CD8-positive, alpha-beta memory T cell (primary cell): ENCODE measurements at regions not wholly inside any gene's neighbourhood (a gene's known extent, or its start where the extent isn't known, plus 50 kb on each side); places are given as distances from the start of the nearest gene placed in this dataset.

Experiments
- CTCF ChIA-PET: fragments of 350-600 bp; sonication (Branson Sonifier 250); formaldehyde crosslinking; loops from one replicate; lab custom pipeline; 2021; ENCODE audit warnings: antibody characterized with exemption; lab: Charles Lee
- POLR2A ChIA-PET: fragments of 350-600 bp; sonication (Branson Sonifier 250); formaldehyde crosslinking; loops from one replicate; lab custom pipeline; 2021; ENCODE audit warnings: antibody characterized with exemption; lab: Charles Lee
- DNase-seq, 5 donors: peaks; one replicate each; pipeline versions ENCODE4 v3.0.0 to v3.0.0-alpha.2; 2020 to 2022; ENCODE audit warnings: mixed read lengths in 1 of 5
- H3K27ac ChIP-seq: one replicate; pipeline ENCODE4 v1.7.0; 2013; ENCODE audit warnings: low read depth, mild to moderate bottlenecking, low read length, moderate library complexity
- H3K27me3 ChIP-seq: 2 replicates; pipeline ENCODE4 v1.7.0; 2013; ENCODE audit warnings: low read length, mild to moderate bottlenecking; ENCODE audit not compliant: insufficient read depth, poor library complexity, severe bottlenecking
- H3K36me3 ChIP-seq: 2 replicates; pipeline ENCODE4 v1.7.0; 2013; ENCODE audit warnings: mild to moderate bottlenecking, low read length, moderate library complexity; ENCODE audit not compliant: insufficient read depth
- H3K4me1 ChIP-seq: 2 replicates; pipeline ENCODE4 v1.7.0; 2013; ENCODE audit warnings: mild to moderate bottlenecking, low read length, moderate library complexity; ENCODE audit not compliant: insufficient read depth
- H3K4me3 ChIP-seq: 2 replicates; pipeline ENCODE4 v1.7.0; 2013; ENCODE audit warnings: mild to moderate bottlenecking, low read length
- H3K9me3 ChIP-seq: 2 replicates; pipeline ENCODE4 v1.7.0; 2013; ENCODE audit warnings: mild to moderate bottlenecking, low read length
- H3K27ac Mint-ChIP-seq, 8 donors: one replicate each; pipeline ENCODE4 v1.8.0; 2020 to 2021; ENCODE audit warnings: mixed read lengths in 8 of 8, mild to moderate bottlenecking in 6 of 8, inconsistent platforms in 3 of 8, moderate library complexity in 3 of 8
- H3K27me3 Mint-ChIP-seq, 2 donors: one replicate each; pipeline ENCODE4 v1.8.0; 2020 to 2021; ENCODE audit warnings: mixed read lengths in 2 of 2, mild to moderate bottlenecking in 1 of 2, moderate library complexity in 1 of 2
- H3K36me3 Mint-ChIP-seq, 3 donors: one replicate each; pipeline ENCODE4 v1.8.0; 2020 to 2021; ENCODE audit warnings: mixed read lengths in 3 of 3, inconsistent platforms in 1 of 3, mild to moderate bottlenecking in 1 of 3
- H3K4me1 Mint-ChIP-seq, 3 donors: one replicate each; pipeline ENCODE4 v1.8.0; 2020 to 2021; ENCODE audit warnings: mixed read lengths in 3 of 3, inconsistent platforms in 1 of 3, mild to moderate bottlenecking in 1 of 3
- H3K4me3 Mint-ChIP-seq, 7 donors: one replicate each; pipeline ENCODE4 v1.8.0; 2020 to 2021; ENCODE audit warnings: mixed read lengths in 7 of 7, mild to moderate bottlenecking in 6 of 7, moderate library complexity in 4 of 7, inconsistent platforms in 2 of 7
- H3K9me3 Mint-ChIP-seq, 5 donors: one replicate each; pipeline ENCODE4 v1.8.0; 2020 to 2022; ENCODE audit warnings: mixed read lengths in 5 of 5, mild to moderate bottlenecking in 3 of 5, moderate library complexity in 2 of 5, inconsistent platforms in 1 of 5

DNA sequence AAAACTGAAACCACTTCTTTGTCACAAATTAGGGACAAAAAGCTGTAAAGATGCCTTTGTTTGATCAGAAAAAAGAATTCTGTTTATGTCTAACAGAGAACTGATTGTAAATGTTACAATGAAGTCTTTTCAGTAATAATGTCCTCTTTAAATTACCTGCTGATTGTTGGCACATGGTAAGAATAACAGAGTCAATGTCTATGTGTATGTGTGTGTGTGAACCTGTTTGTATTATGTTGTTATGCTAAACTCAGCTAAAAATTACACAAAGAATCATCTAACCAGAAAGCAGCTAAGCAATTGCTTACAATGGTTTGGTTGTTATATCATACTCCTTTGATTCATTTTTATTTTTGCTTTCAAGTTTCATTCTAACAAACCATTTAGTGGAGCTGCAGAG lies 159.1 kb upstream of the PDZRN3 start:
- Mint-ChIP-seq H3K27me3 (peaks cover 0 to 3% of the 10 kb centered on the region in 2 donors), H3K4me3 (no peak overlapping the region), H3K27ac (no peak overlapping the region), H3K9me3 (peaks cover 0 to 4% (median 0%) of the 10 kb centered on the region in 5 donors), H3K4me1 (no peaks in the 10 kb centered on the region), H3K36me3 (peaks cover 0 to 1% (median 0%) of the 10 kb centered on the region in 3 donors)
- no peak overlapping the region for H3K27ac ChIP-seq
- ChIA-PET POLR2A (no interaction called here), CTCF (interaction anchor here (0.7 kb wide), 1 partner anchor 8 kb away, joined by 3 read pairs; no protein-coding TSS in a partner anchor)
- H3K4me3 ChIP-seq, result no peak overlapping the region
- no peaks in the 10 kb centered on the region for H3K4me1 ChIP-seq
- DNase-seq, result no peak
- H3K27me3 ChIP-seq, result no peaks in the 10 kb centered on the region
- no peaks in the 10 kb centered on the region for H3K36me3 ChIP-seq
- H3K9me3 ChIP-seq, result no peaks in the 10 kb centered on the region

DNA sequence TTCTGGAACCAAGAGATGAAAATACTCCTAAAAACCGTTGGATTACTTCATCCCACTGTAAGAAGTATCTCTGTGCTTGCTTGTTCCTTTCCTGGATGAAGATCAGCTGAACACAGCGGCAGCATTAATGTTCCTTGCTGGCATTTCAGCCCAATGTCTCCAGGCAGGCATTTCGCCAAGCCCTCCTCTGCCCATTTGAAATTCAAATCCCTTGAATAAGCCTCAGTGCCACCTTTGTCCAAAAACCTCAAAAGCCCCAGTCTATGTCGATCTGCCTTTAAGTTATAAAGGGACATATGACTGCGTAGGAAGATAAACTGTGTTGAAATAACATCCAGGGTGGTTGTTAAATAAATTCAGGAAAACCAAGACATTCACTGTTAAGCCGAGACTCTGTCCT lies 156.8 kb upstream of the PDZRN3 start:
- no peak overlapping the region for H3K27ac ChIP-seq
- H3K27me3 ChIP-seq, result no peaks in the 10 kb centered on the region
- no peaks in the 10 kb centered on the region for H3K4me1 ChIP-seq
- Mint-ChIP-seq H3K36me3 (peaks cover 0 to 1% (median 0%) of the 10 kb centered on the region in 3 donors), H3K27me3 (peaks cover 0 to 3% of the 10 kb centered on the region in 2 donors), H3K9me3 (peaks cover 0 to 10% (median 2%) of the 10 kb centered on the region in 5 donors), H3K27ac (no peak overlapping the region), H3K4me3 (no peak overlapping the region), H3K4me1 (no peaks in the 10 kb centered on the region)
- no peaks in the 10 kb centered on the region for H3K36me3 ChIP-seq
- H3K9me3 ChIP-seq, result no peaks in the 10 kb centered on the region
- no peak for DNase-seq
- no peak overlapping the region for H3K4me3 ChIP-seq
- ChIA-PET POLR2A (no interaction called here), CTCF (no interaction called here)

DNA sequence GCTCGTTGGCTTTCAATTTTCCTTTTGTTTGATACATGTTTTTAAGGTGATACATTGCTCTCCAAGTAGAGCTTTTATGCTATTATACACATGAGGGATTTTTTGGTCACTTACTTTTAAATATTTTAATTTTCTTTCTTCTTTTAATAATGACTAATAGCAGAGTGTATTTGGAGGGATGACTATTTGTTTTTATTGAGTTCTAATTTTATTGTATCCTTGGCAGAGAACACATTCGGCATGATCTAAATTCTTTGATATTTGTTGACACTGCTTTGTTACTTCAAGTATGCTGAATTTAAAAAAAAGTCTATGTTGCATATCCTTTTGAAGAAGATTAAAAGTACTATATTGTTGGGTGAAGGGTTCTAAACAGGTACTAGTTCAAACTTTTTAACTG lies 149.9 kb upstream of the PDZRN3 start:
- H3K4me1 ChIP-seq, result no peaks in the 10 kb centered on the region
- POLR2A ChIA-PET, result no interaction called here
- H3K4me3 ChIP-seq, result no peak overlapping the region
- CTCF ChIA-PET, result no interaction called here
- Mint-ChIP-seq H3K4me3 (no peak overlapping the region), H3K27ac (no peak overlapping the region), H3K36me3 (no peaks in the 10 kb centered on the region), H3K9me3 (peaks cover 3 to 14% (median 5%) of the 10 kb centered on the region in 5 donors), H3K27me3 (peaks cover 0 to 2% of the 10 kb centered on the region in 2 donors), H3K4me1 (no peaks in the 10 kb centered on the region)
- no peaks in the 10 kb centered on the region for H3K9me3 ChIP-seq
- no peak overlapping the region for H3K27ac ChIP-seq
- no peak for DNase-seq
- H3K27me3 ChIP-seq, result no peaks in the 10 kb centered on the region
- no peaks in the 10 kb centered on the region for H3K36me3 ChIP-seq

DNA sequence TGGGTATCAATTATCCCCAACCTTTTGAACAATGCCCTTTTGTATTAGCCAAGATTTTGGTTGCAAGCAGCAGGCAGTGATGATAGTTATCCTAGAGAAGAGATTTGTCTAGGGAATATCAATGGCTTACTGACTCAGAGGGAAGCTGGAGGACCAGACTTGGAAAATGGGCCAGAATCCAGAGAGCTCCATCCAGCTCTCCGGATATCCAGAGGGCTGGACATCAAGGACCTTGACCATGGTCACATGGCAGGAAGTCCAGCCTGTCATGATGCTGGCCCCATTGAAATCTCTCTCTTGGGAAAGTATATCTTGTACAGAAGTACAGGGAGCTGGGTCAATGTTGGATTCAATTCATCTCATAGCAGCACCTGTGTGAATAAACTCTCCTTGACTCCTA lies 148.5 kb upstream of the PDZRN3 start:
- CTCF ChIA-PET, result no interaction called here
- no peak overlapping the region for H3K27ac Mint-ChIP-seq
- no peaks in the 10 kb centered on the region for H3K27me3 ChIP-seq
- no peak for DNase-seq
- H3K27me3 Mint-ChIP-seq, result peaks cover 0 to 2% of the 10 kb centered on the region in 2 donors
- peak overlapping the region in 1 of 7 donors; percentile 65 for H3K4me3 Mint-ChIP-seq
- no peak overlapping the region for H3K27ac ChIP-seq
- H3K4me1 Mint-ChIP-seq, result no peaks in the 10 kb centered on the region
- H3K4me3 ChIP-seq, result no peak overlapping the region
- no peaks in the 10 kb centered on the region for H3K36me3 ChIP-seq
- POLR2A ChIA-PET, result no interaction called here
- H3K9me3 ChIP-seq, result no peaks in the 10 kb centered on the region
- no peaks in the 10 kb centered on the region for H3K4me1 ChIP-seq
- peaks cover 3 to 13% (median 5%) of the 10 kb centered on the region in 5 donors for H3K9me3 Mint-ChIP-seq
- no peaks in the 10 kb centered on the region for H3K36me3 Mint-ChIP-seq

DNA sequence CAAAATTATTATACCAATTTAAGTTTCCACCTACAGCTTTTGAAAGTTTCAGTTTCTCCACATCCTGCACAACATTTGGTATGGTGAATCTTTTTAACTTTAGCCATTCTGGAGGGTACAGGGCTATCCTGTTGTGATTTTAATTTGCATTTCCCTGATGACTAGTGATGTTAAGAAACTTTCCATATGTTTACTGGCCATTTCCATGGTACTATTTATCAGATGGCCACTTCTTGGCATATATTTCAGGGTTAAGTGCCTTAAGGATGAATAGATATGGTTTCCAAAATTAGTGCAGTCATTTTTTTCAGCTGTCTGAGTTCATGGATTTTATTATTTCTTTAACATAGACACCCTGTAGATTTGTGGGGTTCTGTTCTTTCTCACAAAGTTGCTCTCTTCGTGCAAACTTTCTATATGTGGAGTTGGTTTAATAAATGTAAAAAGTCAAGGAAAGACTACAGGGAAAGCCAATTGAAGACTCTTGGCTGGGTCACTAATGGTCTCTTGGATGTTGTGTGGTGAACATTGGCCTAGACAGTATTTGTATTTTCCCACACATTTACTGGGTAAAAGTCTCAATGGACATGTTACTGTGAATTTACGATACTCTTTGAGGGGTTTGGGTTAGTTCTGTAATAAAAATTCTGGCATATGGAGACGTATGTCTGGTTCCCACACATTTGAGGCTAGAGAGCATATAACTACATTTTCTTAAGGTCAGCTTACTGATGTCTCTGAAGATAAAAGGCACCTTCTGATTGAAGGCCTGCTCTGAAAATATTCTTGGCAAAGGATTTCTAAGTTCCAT lies 147.5 kb upstream of the PDZRN3 start:
- Histone ChIP-seq H3K4me3 (no peak overlapping the region), H3K27ac (no peak overlapping the region), H3K36me3 (no peaks in the 10 kb centered on the region), H3K9me3 (no peaks in the 10 kb centered on the region), H3K4me1 (no peaks in the 10 kb centered on the region), H3K27me3 (no peaks in the 10 kb centered on the region)
- peaks cover 5 to 9% (median 5%) of the 10 kb centered on the region in 5 donors for H3K9me3 Mint-ChIP-seq
- H3K36me3 Mint-ChIP-seq, result no peaks in the 10 kb centered on the region
- H3K27me3 Mint-ChIP-seq, result peaks cover 0 to 2% of the 10 kb centered on the region in 2 donors
- ChIA-PET CTCF (no interaction called here), POLR2A (no interaction called here)
- no peak overlapping the region for H3K27ac Mint-ChIP-seq
- H3K4me3 Mint-ChIP-seq, result no peak overlapping the region
- no peak for DNase-seq
- no peaks in the 10 kb centered on the region for H3K4me1 Mint-ChIP-seq

DNA sequence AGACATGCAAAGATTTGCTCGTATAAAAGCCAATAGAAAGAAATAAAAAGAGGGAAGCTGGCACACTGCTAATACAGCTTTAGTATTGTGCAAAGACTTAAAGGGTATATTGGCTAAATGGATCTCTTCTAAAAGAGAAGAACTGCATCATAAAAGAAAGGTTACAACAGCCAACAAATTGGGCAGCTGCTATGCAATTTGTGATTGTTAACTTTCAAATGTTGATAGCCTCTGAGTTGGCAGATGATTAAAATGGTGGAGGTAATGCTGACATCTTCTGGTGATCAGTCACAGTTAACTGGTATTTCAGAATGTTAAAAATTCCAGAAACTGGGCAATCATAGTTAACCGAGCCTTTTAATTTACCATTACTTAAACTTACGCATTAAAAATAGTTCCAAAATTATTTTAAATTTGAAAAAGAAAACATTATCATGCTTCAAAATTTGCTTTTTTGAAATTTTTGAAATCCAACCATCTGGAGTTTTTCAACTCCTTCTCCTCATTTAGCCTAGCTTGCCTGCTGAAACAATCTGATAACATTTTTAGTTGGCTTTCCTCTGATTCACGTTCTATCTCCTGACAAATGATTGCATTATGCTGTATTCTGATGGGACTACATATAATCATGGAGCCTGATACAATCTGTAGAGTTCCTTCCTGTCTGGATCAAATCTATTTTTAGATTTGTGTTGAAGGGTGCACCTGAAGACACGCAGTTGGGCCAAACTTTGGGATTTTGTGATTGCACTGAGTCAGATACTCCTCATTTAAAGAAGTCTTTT lies 144.0 kb upstream of the PDZRN3 start:
- no peaks in the 10 kb centered on the region for H3K36me3 ChIP-seq
- H3K9me3 Mint-ChIP-seq, result peaks cover 0 to 9% (median 6%) of the 10 kb centered on the region in 5 donors
- no peaks in the 10 kb centered on the region for H3K36me3 Mint-ChIP-seq
- H3K4me1 ChIP-seq, result no peaks in the 10 kb centered on the region
- H3K27ac Mint-ChIP-seq, result no peak overlapping the region
- H3K27me3 ChIP-seq, result no peaks in the 10 kb centered on the region
- no peak overlapping the region for H3K27ac ChIP-seq
- H3K4me1 Mint-ChIP-seq, result no peaks in the 10 kb centered on the region
- peaks cover 0 to 2% of the 10 kb centered on the region in 2 donors for H3K27me3 Mint-ChIP-seq
- H3K4me3 ChIP-seq, result no peak overlapping the region
- POLR2A ChIA-PET, result no interaction called here
- DNase-seq, result no peak
- CTCF ChIA-PET, result interaction anchor here (0.6 kb wide), 1 partner anchor 63 kb away, joined by 3 read pairs; no protein-coding TSS in a partner anchor
- H3K9me3 ChIP-seq, result no peaks in the 10 kb centered on the region
- H3K4me3 Mint-ChIP-seq, result no peak overlapping the region

DNA sequence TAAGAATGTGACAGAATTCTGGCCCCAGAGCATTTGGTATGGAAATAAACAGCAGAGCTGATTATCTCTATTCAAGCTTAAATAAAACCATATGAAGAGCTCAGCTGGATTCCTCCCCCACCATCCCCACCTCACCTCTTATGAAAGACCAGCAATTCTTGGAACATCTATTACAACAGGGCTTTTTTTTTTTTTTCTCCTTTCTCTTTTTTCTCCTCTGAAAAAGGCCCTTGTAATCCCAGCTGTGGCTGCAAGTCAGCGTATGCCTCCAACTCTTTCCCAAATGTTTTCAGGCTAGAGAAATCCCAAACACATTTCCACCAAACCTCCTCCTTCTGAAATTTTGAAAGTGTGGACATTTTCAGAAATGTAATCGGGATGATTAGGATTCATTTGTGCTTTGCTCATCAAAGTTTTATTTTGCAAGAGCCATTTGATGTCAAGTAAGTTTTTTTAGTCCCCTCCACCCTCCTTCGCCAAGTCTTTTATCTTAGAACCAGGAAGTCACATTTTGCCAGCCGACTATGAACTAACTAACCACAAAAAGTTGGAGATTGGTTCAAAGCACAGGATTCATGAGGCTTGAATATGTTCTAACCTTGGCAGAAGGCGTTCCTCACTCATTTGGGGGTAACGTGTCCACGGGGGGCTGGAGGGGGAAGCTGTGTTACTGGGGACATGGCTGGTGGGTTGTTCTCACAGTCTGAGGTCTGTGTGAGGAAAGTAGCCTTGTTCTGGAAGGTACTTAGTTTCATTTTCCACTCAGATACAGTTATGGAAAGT lies 142.0 kb upstream of the PDZRN3 start:
- CTCF ChIA-PET, result no interaction called here
- POLR2A ChIA-PET, result no interaction called here

More for the DNA sequence above, 142.0 kb upstream of the PDZRN3 start:
- Histone ChIP-seq H3K36me3 (no peaks in the 10 kb centered on the region), H3K9me3 (no peaks in the 10 kb centered on the region), H3K27me3 (no peaks in the 10 kb centered on the region), H3K4me1 (no peaks in the 10 kb centered on the region), H3K27ac (no peak overlapping the region), H3K4me3 (no peak overlapping the region)
- no peaks in the 10 kb centered on the region for H3K36me3 Mint-ChIP-seq
- no peak overlapping the region for H3K4me3 Mint-ChIP-seq
- no peak for DNase-seq
- no peaks in the 10 kb centered on the region for H3K27me3 Mint-ChIP-seq
- peaks cover 2 to 10% (median 9%) of the 10 kb centered on the region in 5 donors for H3K9me3 Mint-ChIP-seq
- H3K27ac Mint-ChIP-seq, result no peak overlapping the region
- H3K4me1 Mint-ChIP-seq, result no peaks in the 10 kb centered on the region
